ENCODE measurements at regions not wholly inside any gene's neighbourhood (a gene's known extent, or its start where the extent isn't known, plus 50 kb on each side); places are given as distances from the start of the nearest gene placed in this dataset.
A peak's percentile ranks its signal among the peaks of the same experiment; 100 is the strongest.
"Not testable (repeated sequence)": the region's sequence is repeated elsewhere in the genome, so short reads cannot be mapped to it uniquely, and the experiment has no call there.

- no peak for DNase-seq
- intact Hi-C loops (cut with DNase I), result no loop called here
- ATAC-seq (ENCODE audit: poor library complexity), result no peak
Observed at GRCh38 chr7:111676167-111676566, 113.9 kb upstream of the IMMP2L start.

DNA sequence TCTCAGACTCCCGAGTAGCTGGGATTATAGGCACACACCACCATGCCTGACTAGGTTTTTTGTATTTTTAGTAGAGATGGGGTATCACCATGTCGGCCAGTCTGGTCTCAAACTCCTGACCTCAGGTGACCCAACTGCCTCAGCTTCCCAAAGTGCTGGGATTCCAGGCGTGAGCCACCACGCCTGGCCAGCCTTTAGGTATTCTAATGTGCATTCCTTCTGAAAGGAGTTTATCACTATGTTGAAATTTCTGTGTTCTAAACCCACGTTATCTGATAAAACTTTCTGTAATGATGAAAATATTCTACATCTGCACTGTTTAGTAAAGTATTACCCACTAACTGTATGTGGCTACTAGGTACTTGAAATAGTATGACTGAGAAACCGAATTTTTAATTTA is 110.6 kb upstream of the IMMP2L start:
- no peak for DNase-seq
- intact Hi-C loops (cut with DNase I), result no loop called here
- ATAC-seq (ENCODE audit: poor library complexity), result no peak

- DNase-seq (no peak), ATAC-seq (ENCODE audit: poor library complexity) (no peak)
- intact Hi-C loops (cut with DNase I), result no loop called here
Observed at GRCh38 chr7:111671927-111672326, 109.6 kb upstream of the IMMP2L start.

- ATAC-seq (ENCODE audit: poor library complexity), result no peak
Observed at GRCh38 chr7:111668711-111669110, 106.4 kb upstream of the IMMP2L start.

GRCh38 chr7:111667488-111667887 is 105.2 kb upstream of the IMMP2L start:
- intact Hi-C loops (cut with DNase I), result no loop called here
- ATAC-seq (ENCODE audit: poor library complexity) (no peak), DNase-seq (no peak)

More at GRCh38 chr7:111668711-111669110, 106.4 kb upstream of the IMMP2L start:
- intact Hi-C loops (cut with DNase I), result no loop called here
- DNase-seq, result no peak

- intact Hi-C loops (cut with DNase I), result no loop called here
- no peak for ATAC-seq (ENCODE audit: poor library complexity)
- no peak for DNase-seq
Observed at GRCh38 chr7:111666260-111666659, 104.0 kb upstream of the IMMP2L start.

DNA sequence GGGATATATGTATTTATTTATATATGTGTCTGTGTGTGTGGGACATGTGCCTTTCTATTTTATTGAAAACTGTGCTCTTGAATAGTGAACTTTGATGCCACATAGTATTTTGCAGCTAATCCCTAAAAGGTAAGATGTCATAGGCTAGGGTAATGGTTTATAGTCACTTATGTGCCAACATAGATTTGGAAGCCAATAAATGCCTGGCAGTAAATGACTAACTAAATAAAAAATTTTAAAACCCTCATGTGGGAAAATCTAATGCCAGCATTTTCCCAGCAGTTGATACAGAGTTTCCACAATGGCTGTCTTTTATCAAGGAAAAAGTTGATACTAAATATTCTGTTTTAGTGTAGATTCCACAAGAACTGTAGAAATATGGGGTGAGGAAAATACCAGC is 101.5 kb upstream of the IMMP2L start:
- no peak for ATAC-seq (ENCODE audit: poor library complexity)
- DNase-seq, result no peak
- intact Hi-C loops (cut with DNase I), result no loop called here

- intact Hi-C loops (cut with DNase I), result no loop called here
- no peak for ATAC-seq (ENCODE audit: poor library complexity)
- no peak for DNase-seq
Observed at GRCh38 chr7:111662386-111662785, 100.1 kb upstream of the IMMP2L start.

GRCh38 chr7:111660478-111660877 is 98.2 kb upstream of the IMMP2L start:
- intact Hi-C loops (cut with DNase I), result no loop called here
- DNase-seq (no peak), ATAC-seq (ENCODE audit: poor library complexity) (no peak)

DNA sequence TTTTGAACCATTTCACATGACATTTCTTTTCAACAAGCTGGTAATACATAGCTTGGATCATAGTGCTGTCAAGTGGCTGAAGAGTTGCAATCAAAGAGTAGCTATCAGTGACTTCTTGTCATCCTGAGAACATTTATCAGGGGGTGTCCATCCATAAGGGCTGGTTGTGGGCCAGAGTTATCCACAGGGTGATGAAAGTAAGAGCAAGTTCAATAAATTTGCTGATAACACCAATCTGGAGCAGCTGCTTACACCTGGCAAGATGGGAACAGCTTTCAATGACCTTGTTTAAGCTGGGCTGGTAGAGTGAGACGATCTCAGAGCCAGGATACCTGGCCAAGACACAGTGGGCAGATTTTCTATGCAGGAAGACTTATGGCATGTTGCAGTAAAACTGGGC is 96.3 kb upstream of the IMMP2L start:
- DNase-seq (no peak), ATAC-seq (ENCODE audit: poor library complexity) (no peak)
- intact Hi-C loops (cut with DNase I), result no loop called here

DNA sequence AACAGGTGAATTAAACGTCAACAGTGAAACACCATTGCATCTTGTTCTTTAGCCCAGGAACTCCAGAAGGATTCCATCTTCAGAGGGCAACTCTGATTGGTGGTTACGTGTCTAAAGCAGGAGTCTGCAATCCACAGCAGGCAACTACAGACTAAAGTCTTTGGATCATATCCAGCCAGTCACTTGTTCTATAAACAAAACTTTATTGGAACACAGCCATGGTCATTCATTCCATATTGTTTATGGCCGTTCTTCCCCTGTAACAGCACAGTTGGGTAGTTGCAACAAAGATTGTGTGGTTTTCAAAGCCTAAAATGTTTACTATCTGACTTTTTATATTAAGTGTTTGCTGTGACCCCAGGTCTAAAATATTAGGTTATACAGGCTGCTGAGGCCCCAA is 94.7 kb upstream of the IMMP2L start:
- no peak for ATAC-seq (ENCODE audit: poor library complexity)
- intact Hi-C loops (cut with DNase I), result no loop called here
- no peak for DNase-seq

GRCh38 chr7:111654343-111654742 is 92.1 kb upstream of the IMMP2L start:
- DNase-seq (no peak), ATAC-seq (ENCODE audit: poor library complexity) (no peak)
- intact Hi-C loops (cut with DNase I), result no loop called here

DNA sequence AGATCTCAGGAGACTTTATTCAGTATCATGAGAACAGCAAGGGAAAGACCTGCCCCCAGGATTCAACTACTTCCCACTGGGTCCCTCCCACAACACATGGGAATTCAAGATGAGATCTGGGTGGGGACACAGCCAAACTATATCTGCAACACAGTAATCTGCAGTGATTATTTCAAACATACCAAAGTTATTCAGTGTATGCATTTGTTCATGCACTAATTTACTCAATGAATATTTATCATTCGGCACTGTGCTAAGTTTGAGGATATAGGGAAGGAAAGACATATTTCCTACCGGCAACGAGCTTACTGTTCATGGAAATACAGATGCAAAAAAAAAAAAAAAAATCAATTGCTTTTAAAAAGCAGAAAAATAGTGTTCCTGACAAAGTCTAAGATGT is 91.6 kb upstream of the IMMP2L start:
- intact Hi-C loops (cut with DNase I), result no loop called here

GRCh38 chr7:111650456-111650999 is 88.2 kb upstream of the IMMP2L start:
- intact Hi-C loops (cut with DNase I), result no loop called here
- no peak for DNase-seq
- peak; percentile 74 for ATAC-seq (ENCODE audit: poor library complexity)

More for the DNA sequence above, 91.6 kb upstream of the IMMP2L start:
- DNase-seq, result no peak
- no peak for ATAC-seq (ENCODE audit: poor library complexity)

DNA sequence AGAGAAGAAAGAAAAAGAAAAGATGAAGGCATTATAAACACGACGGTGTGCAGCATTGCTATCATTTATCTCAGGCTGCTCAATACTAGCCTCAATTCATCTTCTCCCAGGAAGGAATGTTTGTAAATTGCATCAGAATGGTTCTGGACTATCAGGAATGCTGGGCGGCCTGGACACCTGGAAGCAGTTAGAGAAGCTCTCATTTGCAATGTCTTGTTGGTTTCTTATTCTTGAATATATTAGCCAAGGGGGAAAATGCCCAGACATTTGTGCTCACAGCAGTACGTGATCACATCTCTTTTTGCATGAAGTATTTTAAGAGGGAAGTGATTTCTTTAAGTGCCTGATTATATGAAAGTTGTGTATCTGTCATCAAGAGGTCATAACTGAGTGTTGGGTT is 85.6 kb upstream of the IMMP2L start:
- DNase-seq (no peak), ATAC-seq (ENCODE audit: poor library complexity) (no peak)
- intact Hi-C loops (cut with DNase I), result no loop called here

- intact Hi-C loops (cut with DNase I); DNase-seq; ATAC-seq (ENCODE audit: poor library complexity): not testable (repeated sequence)
Observed at GRCh38 chr7:111644595-111644994, 82.3 kb upstream of the IMMP2L start.

DNA sequence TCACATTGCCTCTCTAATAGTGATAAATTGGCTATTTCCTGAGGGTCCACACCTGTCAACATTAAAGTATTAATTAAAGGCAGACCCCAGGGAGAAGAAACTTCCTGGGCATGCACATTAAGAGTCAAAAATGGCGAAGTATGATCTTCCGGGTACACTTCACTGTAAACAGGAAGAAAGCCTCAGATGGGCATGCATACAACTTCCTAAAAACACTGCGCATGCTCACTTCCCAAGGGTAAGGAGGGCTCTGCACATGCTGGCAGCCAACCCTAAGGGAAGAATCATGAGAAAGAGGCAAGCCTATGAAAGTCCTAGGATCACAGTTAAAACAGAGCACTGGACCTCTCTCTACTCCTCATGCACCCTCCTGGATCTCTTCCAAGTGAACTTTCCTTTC is 80.1 kb upstream of the IMMP2L start:
- intact Hi-C loops (cut with DNase I), result no loop called here
- no peak for ATAC-seq (ENCODE audit: poor library complexity)
- DNase-seq, result no peak

- DNase-seq (no peak), ATAC-seq (ENCODE audit: poor library complexity) (no peak)
Observed at GRCh38 chr7:111640416-111640815, 78.1 kb upstream of the IMMP2L start.

GRCh38 chr7:111639934-111640333 is 77.6 kb upstream of the IMMP2L start:
- peak; percentile 86 for ATAC-seq (ENCODE audit: poor library complexity)
- intact Hi-C loops (cut with DNase I), result no loop called here
- no peak for DNase-seq

More at GRCh38 chr7:111640416-111640815, 78.1 kb upstream of the IMMP2L start:
- intact Hi-C loops (cut with DNase I), result no loop called here

DNA sequence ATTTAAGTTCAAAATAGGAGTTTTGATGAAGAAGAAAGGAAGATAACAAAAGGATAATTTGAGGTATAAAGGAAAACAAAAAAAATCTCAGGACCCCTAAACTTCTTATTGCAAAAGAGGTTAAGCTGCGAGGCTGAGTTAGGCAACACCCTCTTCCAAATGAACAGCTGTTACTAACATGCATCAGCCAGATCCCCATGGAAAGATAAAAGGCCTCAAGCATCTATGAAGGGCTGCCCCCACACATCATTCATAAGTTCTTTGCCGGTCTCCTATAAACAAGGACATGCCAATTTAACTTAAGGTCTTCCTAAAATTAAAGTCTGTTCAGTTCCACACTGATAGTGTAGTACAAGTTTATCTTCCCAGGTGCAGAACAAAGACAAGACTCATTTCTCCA is 75.8 kb upstream of the IMMP2L start:
- ATAC-seq (ENCODE audit: poor library complexity) (peak; percentile 59), DNase-seq (no peak)
- intact Hi-C loops (cut with DNase I), result no loop called here

GRCh38 chr7:111633878-111634277 is 71.6 kb upstream of the IMMP2L start:
- ATAC-seq (ENCODE audit: poor library complexity) (no peak), DNase-seq (no peak)
- intact Hi-C loops (cut with DNase I), result no loop called here
